ENCODE measurements at regions not wholly inside any gene's neighbourhood (a gene's known extent, or its start where the extent isn't known, plus 50 kb on each side); places are given as distances from the start of the nearest gene placed in this dataset.

- TF ChIP-seq CSRNP3 (CRISPR knock-in tag; IDR thresholded peaks at IDR 0.05) (no peak), ZC3H10 (CRISPR knock-in tag; IDR thresholded peaks at IDR 0.05) (no peak), TCF4 (CRISPR knock-in tag; IDR thresholded peaks at IDR 0.05; ENCODE audit: borderline replicate concordance) (no peak), TOX (CRISPR knock-in tag; IDR thresholded peaks at IDR 0.05; ENCODE audit: borderline replicate concordance) (no peak), ZNF8 (CRISPR knock-in tag; IDR thresholded peaks at IDR 0.05) (no peak)
- ATAC-seq = no peak
Measured at GRCh38 chr4:54574500-54574899, 83.3 kb upstream of the KIT start.

GRCh38 chr4:54575919-54576318 is 81.8 kb upstream of the KIT start:
- TF ChIP-seq SNAI2 (CRISPR knock-in tag; IDR thresholded peaks at IDR 0.05) (no peak), PATZ1 (CRISPR knock-in tag; IDR thresholded peaks at IDR 0.05; ENCODE audit: borderline replicate concordance) (no peak), ESRRG (CRISPR knock-in tag; IDR thresholded peaks at IDR 0.05) (no peak), POU6F1 (CRISPR knock-in tag; IDR thresholded peaks at IDR 0.05; ENCODE audit: borderline replicate concordance, low read depth) (no peak), ZFP3 (CRISPR knock-in tag; IDR thresholded peaks at IDR 0.05) (no peak), CSDC2 (CRISPR knock-in tag; IDR thresholded peaks at IDR 0.05) (no peak), ZFP30 (CRISPR knock-in tag; IDR thresholded peaks at IDR 0.05) (no peak), ZNF565 (CRISPR knock-in tag; conservative IDR thresholded peaks at IDR 0.05; ENCODE audit: low read depth) (no peak), OSR1 (CRISPR knock-in tag; IDR thresholded peaks at IDR 0.05) (no peak)
- ATAC-seq = no peak

- TF ChIP-seq GLIS3 (CRISPR knock-in tag; IDR thresholded peaks at IDR 0.05) (no peak), ZC3H10 (CRISPR knock-in tag; IDR thresholded peaks at IDR 0.05) (no peak), PATZ1 (CRISPR knock-in tag; IDR thresholded peaks at IDR 0.05; ENCODE audit: borderline replicate concordance) (no peak), TSHZ2 (CRISPR knock-in tag; IDR thresholded peaks at IDR 0.05) (no peak), ZFP30 (CRISPR knock-in tag; IDR thresholded peaks at IDR 0.05) (no peak), ZNF8 (CRISPR knock-in tag; IDR thresholded peaks at IDR 0.05) (no peak), ZNF70 (CRISPR knock-in tag; IDR thresholded peaks at IDR 0.05) (no peak), CSRNP3 (CRISPR knock-in tag; IDR thresholded peaks at IDR 0.05) (no peak), BACH2 (CRISPR knock-in tag; IDR thresholded peaks at IDR 0.05; ENCODE audit: borderline replicate concordance) (no peak), ISL1 (CRISPR knock-in tag; IDR thresholded peaks at IDR 0.05) (no peak), ARNTL (CRISPR knock-in tag; IDR thresholded peaks at IDR 0.05; ENCODE audit: borderline replicate concordance, low read depth) (no peak), ESRRG (CRISPR knock-in tag; IDR thresholded peaks at IDR 0.05) (no peak), PPARA (CRISPR knock-in tag; IDR thresholded peaks at IDR 0.05; ENCODE audit: borderline replicate concordance) (no peak), CREB5 (CRISPR knock-in tag; IDR thresholded peaks at IDR 0.05; ENCODE audit: low read depth) (no peak), POU6F1 (CRISPR knock-in tag; IDR thresholded peaks at IDR 0.05; ENCODE audit: borderline replicate concordance, low read depth) (no peak), ZFP3 (CRISPR knock-in tag; IDR thresholded peaks at IDR 0.05) (no peak), TOX (CRISPR knock-in tag; IDR thresholded peaks at IDR 0.05; ENCODE audit: borderline replicate concordance) (no peak), RARB (CRISPR knock-in tag; IDR thresholded peaks at IDR 0.05) (no peak), OSR1 (CRISPR knock-in tag; IDR thresholded peaks at IDR 0.05) (no peak)
Measured at GRCh38 chr4:54581807-54582206, 76.0 kb upstream of the KIT start.

More at GRCh38 chr4:54581807-54582206, 76.0 kb upstream of the KIT start:
- no peak for ATAC-seq

Data from SK-N-SH treated with all-trans-retinoic acid at 6 μM for 48 hours (cell line).